Left ventricle myocardium inferior (tissue), 1 donor: ENCODE measurements at regions not wholly inside any gene's neighbourhood (a gene's known extent, or its start where the extent isn't known, plus 50 kb on each side); places are given as distances from the start of the nearest gene placed in this dataset.

Source experiments
- DNase-seq: peaks from one replicate; pipeline ENCODE4 v3.0.0-alpha.2; 2020
- H3K27ac ChIP-seq: fragments of 200-600 bp; replicated peaks from 2 replicates; pipeline ENCODE4 v1.8.0; 2021
- H3K27me3 ChIP-seq: fragments of 200-600 bp; 2 replicates; pipeline ENCODE4 v1.8.0; 2021; ENCODE audit warnings: low read depth
- H3K36me3 ChIP-seq: fragments of 200-600 bp; 2 replicates; pipeline ENCODE4 v1.8.0; 2021
- H3K4me1 ChIP-seq: fragments of 200-600 bp; 2 replicates; pipeline ENCODE4 v1.8.0; 2021
- H3K4me3 ChIP-seq: fragments of 200-600 bp; 2 replicates; pipeline ENCODE4 v1.8.0; 2021; ENCODE audit warnings: mild to moderate bottlenecking, moderate library complexity
- H3K9me3 ChIP-seq: fragments of 200-600 bp; replicated peaks from 2 replicates; pipeline ENCODE4 v1.8.0; 2021
- CTCF ChIP-seq: fragments of 200-600 bp; IDR thresholded peaks from 2 replicates; pipeline ENCODE4 v1.8.0; 2021; ENCODE audit warnings: antibody characterized with exemption, mild to moderate bottlenecking, borderline replicate concordance
- intact Hi-C: fragments of 100-400 bp; cut with micrococcal nuclease; formaldehyde crosslinking; loops from one replicate; pipeline ENCODE4 v1.11.0; 2022
- donor health status: DM: no; HTN: yes; CAD: no; lungs with severe emphysema.

GRCh38 chr18:27261769-27262549 is 76.9 kb upstream of the CHST9 start:
- no peak for TF ChIP-seq CTCF
- no peaks in the 10 kb centered on the region for H3K27me3 ChIP-seq
- no peak overlapping the region for H3K4me3 ChIP-seq
- H3K4me1 ChIP-seq: no peaks in the 10 kb centered on the region
- no peak for DNase-seq
- no peaks in the 10 kb centered on the region for H3K36me3 ChIP-seq
- H3K9me3 ChIP-seq: peaks cover 36% of the 10 kb centered on the region
- intact Hi-C loops: no loop called here
- H3K27ac ChIP-seq: no peak overlapping the region

GRCh38 chr18:27253571-27253970 is 68.5 kb upstream of the CHST9 start:
- no peaks in the 10 kb centered on the region for H3K4me1 ChIP-seq

GRCh38 chr18:27250471-27250870 is 65.4 kb upstream of the CHST9 start:
- intact Hi-C loops: no loop called here
- no peak for TF ChIP-seq CTCF

More at GRCh38 chr18:27253571-27253970, 68.5 kb upstream of the CHST9 start:
- TF ChIP-seq CTCF: no peak
- Histone ChIP-seq H3K4me3 (no peak overlapping the region), H3K27me3 (no peaks in the 10 kb centered on the region), H3K9me3 (no peaks in the 10 kb centered on the region), H3K36me3 (no peaks in the 10 kb centered on the region), H3K27ac (no peak overlapping the region)
- DNase-seq: no peak
- intact Hi-C loops: no loop called here

GRCh38 chr18:27249933-27250332 is 64.8 kb upstream of the CHST9 start:
- H3K27me3 ChIP-seq: no peaks in the 10 kb centered on the region
- no peak overlapping the region for H3K4me3 ChIP-seq
- H3K36me3 ChIP-seq: no peaks in the 10 kb centered on the region
- H3K9me3 ChIP-seq: no peaks in the 10 kb centered on the region
- H3K4me1 ChIP-seq: no peaks in the 10 kb centered on the region
- no peak for TF ChIP-seq CTCF
- DNase-seq: no peak
- intact Hi-C loops: no loop called here
- H3K27ac ChIP-seq: no peak overlapping the region

More at GRCh38 chr18:27250471-27250870, 65.4 kb upstream of the CHST9 start:
- Histone ChIP-seq H3K36me3 (no peaks in the 10 kb centered on the region), H3K4me1 (no peaks in the 10 kb centered on the region), H3K4me3 (no peak overlapping the region), H3K27me3 (no peaks in the 10 kb centered on the region), H3K27ac (no peak overlapping the region), H3K9me3 (no peaks in the 10 kb centered on the region)
- DNase-seq: no peak

GRCh38 chr18:27244259-27244658 is 59.2 kb upstream of the CHST9 start:
- no peaks in the 10 kb centered on the region for H3K27me3 ChIP-seq
- no peaks in the 10 kb centered on the region for H3K4me1 ChIP-seq
- H3K9me3 ChIP-seq: no peaks in the 10 kb centered on the region
- no peak overlapping the region for H3K4me3 ChIP-seq
- no peaks in the 10 kb centered on the region for H3K36me3 ChIP-seq
- no peak for DNase-seq
- no peak overlapping the region for H3K27ac ChIP-seq
- TF ChIP-seq CTCF: no peak
- intact Hi-C loops: no loop called here
